ENCODE measurements at regions not wholly inside any gene's neighbourhood (a gene's known extent, or its start where the extent isn't known, plus 50 kb on each side); places are given as distances from the start of the nearest gene placed in this dataset.

DNA sequence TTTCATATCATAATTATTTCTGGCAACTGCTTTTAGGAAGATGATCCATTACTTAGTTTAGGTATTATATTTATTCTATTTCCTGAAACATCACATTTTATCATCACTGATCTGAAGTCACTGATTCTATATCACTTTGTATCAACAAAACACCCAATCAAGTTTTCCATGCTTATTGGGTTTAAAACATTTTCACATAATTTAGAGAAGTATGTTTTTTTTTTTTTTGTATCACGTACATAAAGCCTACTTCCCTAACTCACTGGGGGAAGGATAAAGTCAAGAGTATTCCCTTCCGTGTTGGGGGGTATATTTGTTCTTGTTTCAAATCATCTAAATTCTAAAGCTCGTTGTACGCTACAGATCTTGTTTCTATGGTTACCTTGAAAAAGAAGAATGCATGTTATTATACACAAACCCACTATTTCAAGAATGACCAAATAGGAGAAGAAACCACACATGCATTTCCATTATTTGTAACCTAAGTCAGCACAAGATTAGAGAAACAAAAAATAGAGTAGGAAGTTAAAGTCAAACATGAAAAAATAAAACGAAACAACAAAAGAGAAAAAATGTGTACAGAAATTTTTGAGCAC is 637.2 kb upstream of the MIR17HG start:
- no CpG with 5 or more reads among the region's 5 CpGs for WGBS, 2 experiments (ENCODE audit: extremely low coverage in 2 of 2, insufficient read length in 1 of 2)
- no TSS peak for BruUV-seq (replicated peaks)
- intact Hi-C loops (cut with micrococcal nuclease): no loop called here

More for the DNA sequence above, 637.2 kb upstream of the MIR17HG start:
- Histone ChIP-seq H4K8ac (ENCODE audit: low read depth in 2 of 2, low read length in 2 of 2) (no peak overlapping the region), H3K23ac (ENCODE audit: low read depth, low read length) (no peak overlapping the region), H3K18ac (ENCODE audit: low read depth, low read length) (no peak overlapping the region), H3K9me1 (ENCODE audit: insufficient read depth, low read length) (no peaks in the 10 kb centered on the region), H2BK20ac (ENCODE audit: low read depth, low read length) (no peak overlapping the region), H4K5ac (ENCODE audit: low read depth, low read length) (no peak overlapping the region), H2AK9ac (replicated peaks; ENCODE audit: low read depth, low read length, poor library complexity) (no peak overlapping the region), H4K20me1 (ENCODE audit: insufficient read depth, low read length) (no peaks in the 10 kb centered on the region), H3K14ac (replicated peaks; ENCODE audit: low read depth, low read length) (no peak overlapping the region), H2AFZ (replicated peaks; ENCODE audit: low read length, poor library complexity) (no peak overlapping the region), H3K79me1 (ENCODE audit: low read depth in 1 of 2, low read length in 2 of 2) (no peaks in the 10 kb centered on the region), H3K36me3 (ENCODE audit: control insufficient read depth, insufficient read depth, low read length) (no peaks in the 10 kb centered on the region), H2BK15ac (ENCODE audit: low read depth, low read length) (no peak overlapping the region), H3K9me3 (ENCODE audit: control insufficient read depth, insufficient read depth, low read length) (no peaks in the 10 kb centered on the region; the same call in 1 of the 2 replicates), H3K9ac (ENCODE audit: low read depth, low read length) (no peak overlapping the region), H4K91ac (ENCODE audit: insufficient read depth, low read depth, low read length) (no peak overlapping the region), H3K56ac (ENCODE audit: extremely low read depth, insufficient read depth, low read length) (no peak overlapping the region), H2BK5ac (ENCODE audit: low read depth, low read length, poor library complexity, severe bottlenecking) (no peak overlapping the region), H3K4me2 (ENCODE audit: low read depth, low read length) (no peak overlapping the region), H3K27ac (ENCODE audit: insufficient read depth, low read length) (no peak overlapping the region), H3K4me3 (ENCODE audit: insufficient read depth, low read depth, low read length) (no peak overlapping the region), H2AK5ac (ENCODE audit: low read depth, low read length) (no peak overlapping the region), H3K27me3 (ENCODE audit: control insufficient read depth, insufficient read depth, low read length) (no peaks in the 10 kb centered on the region), H3K4me1 (ENCODE audit: control insufficient read depth, insufficient read depth, low read length) (no peaks in the 10 kb centered on the region), H2BK120ac (ENCODE audit: low read depth, low read length) (no peak overlapping the region), H3K4ac (ENCODE audit: low read depth, low read length) (no peak overlapping the region)
- POLR2A ChIA-PET (ENCODE audit: unreplicated experiment): no interaction called here
- DNase-seq (no peak), ATAC-seq (ENCODE audit: low read depth) (no peak)
- dilution Hi-C loops (cut with HindIII; ENCODE audit: low sequenced_read_pairs, unreplicated experiment): no loop called here
- CTCF ChIA-PET: interaction anchor here (0.7 kb wide), 1 partner anchor 28 kb away, joined by 4 read pairs; no protein-coding TSS in a partner anchor
- in situ Hi-C loops (cut with MboI; ENCODE audit: low sequenced_read_pairs): no loop called here
- no peak for TF ChIP-seq MAFK (IDR thresholded peaks at IDR 0.05; ENCODE audit: low read depth, low read length)
- TF ChIP-seq, protein P1, sequence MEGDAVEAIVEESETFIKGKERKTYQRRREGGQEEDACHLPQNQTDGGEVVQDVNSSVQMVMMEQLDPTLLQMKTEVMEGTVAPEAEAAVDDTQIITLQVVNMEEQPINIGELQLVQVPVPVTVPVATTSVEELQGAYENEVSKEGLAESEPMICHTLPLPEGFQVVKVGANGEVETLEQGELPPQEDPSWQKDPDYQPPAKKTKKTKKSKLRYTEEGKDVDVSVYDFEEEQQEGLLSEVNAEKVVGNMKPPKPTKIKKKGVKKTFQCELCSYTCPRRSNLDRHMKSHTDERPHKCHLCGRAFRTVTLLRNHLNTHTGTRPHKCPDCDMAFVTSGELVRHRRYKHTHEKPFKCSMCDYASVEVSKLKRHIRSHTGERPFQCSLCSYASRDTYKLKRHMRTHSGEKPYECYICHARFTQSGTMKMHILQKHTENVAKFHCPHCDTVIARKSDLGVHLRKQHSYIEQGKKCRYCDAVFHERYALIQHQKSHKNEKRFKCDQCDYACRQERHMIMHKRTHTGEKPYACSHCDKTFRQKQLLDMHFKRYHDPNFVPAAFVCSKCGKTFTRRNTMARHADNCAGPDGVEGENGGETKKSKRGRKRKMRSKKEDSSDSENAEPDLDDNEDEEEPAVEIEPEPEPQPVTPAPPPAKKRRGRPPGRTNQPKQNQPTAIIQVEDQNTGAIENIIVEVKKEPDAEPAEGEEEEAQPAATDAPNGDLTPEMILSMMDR (conservative IDR thresholded peaks at IDR 0.05; ENCODE audit: low read depth, low read length): no peak
- no peak for TF ChIP-seq RFX5 (IDR thresholded peaks at IDR 0.05; ENCODE audit: low read depth, low read length)
- no peak for TF ChIP-seq CHD1 (IDR thresholded peaks at IDR 0.05; ENCODE audit: low read depth, low read length)
- TF ChIP-seq POLR2A (IDR thresholded peaks at IDR 0.05; ENCODE audit: low read depth, low read length): no peak
- no peak for TF ChIP-seq CEBPB (IDR thresholded peaks at IDR 0.05; ENCODE audit: low read depth, low read length)
- TF ChIP-seq FOS (IDR thresholded peaks at IDR 0.05; ENCODE audit: low read depth, low read length): no peak
- TF ChIP-seq MXI1 (IDR thresholded peaks at IDR 0.05; ENCODE audit: borderline replicate concordance, low read depth, low read length): no peak
- TF ChIP-seq, protein P2, sequence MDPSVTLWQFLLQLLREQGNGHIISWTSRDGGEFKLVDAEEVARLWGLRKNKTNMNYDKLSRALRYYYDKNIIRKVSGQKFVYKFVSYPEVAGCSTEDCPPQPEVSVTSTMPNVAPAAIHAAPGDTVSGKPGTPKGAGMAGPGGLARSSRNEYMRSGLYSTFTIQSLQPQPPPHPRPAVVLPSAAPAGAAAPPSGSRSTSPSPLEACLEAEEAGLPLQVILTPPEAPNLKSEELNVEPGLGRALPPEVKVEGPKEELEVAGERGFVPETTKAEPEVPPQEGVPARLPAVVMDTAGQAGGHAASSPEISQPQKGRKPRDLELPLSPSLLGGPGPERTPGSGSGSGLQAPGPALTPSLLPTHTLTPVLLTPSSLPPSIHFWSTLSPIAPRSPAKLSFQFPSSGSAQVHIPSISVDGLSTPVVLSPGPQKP (IDR thresholded peaks at IDR 0.05; ENCODE audit: borderline replicate concordance, low read depth, low read length): no peak
- TF ChIP-seq RCOR1 (IDR thresholded peaks at IDR 0.05; ENCODE audit: insufficient replicate concordance, low read length): no peak
- no peak for TF ChIP-seq SMC3 (IDR thresholded peaks at IDR 0.05; ENCODE audit: low read depth, low read length)
- TF ChIP-seq RAD21 (IDR thresholded peaks at IDR 0.05; ENCODE audit: low read length): no peak
- TF ChIP-seq, protein P3, sequence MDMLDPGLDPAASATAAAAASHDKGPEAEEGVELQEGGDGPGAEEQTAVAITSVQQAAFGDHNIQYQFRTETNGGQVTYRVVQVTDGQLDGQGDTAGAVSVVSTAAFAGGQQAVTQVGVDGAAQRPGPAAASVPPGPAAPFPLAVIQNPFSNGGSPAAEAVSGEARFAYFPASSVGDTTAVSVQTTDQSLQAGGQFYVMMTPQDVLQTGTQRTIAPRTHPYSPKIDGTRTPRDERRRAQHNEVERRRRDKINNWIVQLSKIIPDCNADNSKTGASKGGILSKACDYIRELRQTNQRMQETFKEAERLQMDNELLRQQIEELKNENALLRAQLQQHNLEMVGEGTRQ (IDR thresholded peaks at IDR 0.05; ENCODE audit: low read depth, low read length): no peak
- TF ChIP-seq BHLHE40 (IDR thresholded peaks at IDR 0.05; ENCODE audit: low read depth, low read length): no peak
- no peak for TF ChIP-seq NFE2L2 (IDR thresholded peaks at IDR 0.05; ENCODE audit: low read depth, low read length)
- no peak for TF ChIP-seq MAZ (IDR thresholded peaks at IDR 0.05; ENCODE audit: borderline replicate concordance, low read depth, low read length)

Data from IMR-90 (cell line).